ENCODE measurements at regions not wholly inside any gene's neighbourhood (a gene's known extent, or its start where the extent isn't known, plus 50 kb on each side); places are given as distances from the start of the nearest gene placed in this dataset.

GRCh38 chr2:234676109-234676782, 179.4 kb upstream of the ARL4C start:
- intact Hi-C loops (cut with DNase I) = no loop called here
- DNase-seq (no peak), ATAC-seq (ENCODE audit: poor library complexity) (no peak)

- intact Hi-C loops (cut with DNase I) = no loop called here
- ATAC-seq (ENCODE audit: poor library complexity) (no peak), DNase-seq (no peak)
These were observed 177.9 kb upstream of the ARL4C start for GRCh38 chr2:234674781-234675201.

GRCh38 chr2:234673961-234674759, 177.3 kb upstream of the ARL4C start:
- intact Hi-C loops (cut with DNase I) = no loop called here
- ATAC-seq (ENCODE audit: poor library complexity) = no peak
- no peak for DNase-seq

GRCh38 chr2:234673501-234673900, 176.6 kb upstream of the ARL4C start:
- intact Hi-C loops (cut with DNase I) = no loop called here
- ATAC-seq (ENCODE audit: poor library complexity) = no peak

GRCh38 chr2:234672498-234673150, 175.7 kb upstream of the ARL4C start:
- intact Hi-C loops (cut with DNase I) = no loop called here
- ATAC-seq (ENCODE audit: poor library complexity) = no peak

More at GRCh38 chr2:234673501-234673900, 176.6 kb upstream of the ARL4C start:
- DNase-seq = no peak

GRCh38 chr2:234671716-234672115, 174.8 kb upstream of the ARL4C start:
- ATAC-seq (ENCODE audit: poor library complexity) (no peak), DNase-seq (no peak)
- intact Hi-C loops (cut with DNase I) = no loop called here

More at GRCh38 chr2:234672498-234673150, 175.7 kb upstream of the ARL4C start:
- DNase-seq = no peak

GRCh38 chr2:234671231-234671630, 174.3 kb upstream of the ARL4C start:
- intact Hi-C loops (cut with DNase I) = no loop called here
- ATAC-seq (ENCODE audit: poor library complexity) (no peak), DNase-seq (no peak)

GRCh38 chr2:234670806-234671205, 173.9 kb upstream of the ARL4C start:
- intact Hi-C loops (cut with DNase I) = no loop called here
- no peak for DNase-seq
- ATAC-seq (ENCODE audit: poor library complexity) = no peak

- intact Hi-C loops (cut with DNase I) = no loop called here
- ATAC-seq (ENCODE audit: poor library complexity) (no peak), DNase-seq (no peak)
These were observed 173.2 kb upstream of the ARL4C start for GRCh38 chr2:234670052-234670451.

GRCh38 chr2:234669621-234670020, 172.7 kb upstream of the ARL4C start:
- intact Hi-C loops (cut with DNase I) = no loop called here
- DNase-seq = no peak
- no peak for ATAC-seq (ENCODE audit: poor library complexity)

- ATAC-seq (ENCODE audit: poor library complexity) (no peak), DNase-seq (no peak)
- intact Hi-C loops (cut with DNase I) = no loop called here
These were observed 172.1 kb upstream of the ARL4C start for GRCh38 chr2:234669001-234669400.

- DNase-seq = no peak
- ATAC-seq (ENCODE audit: poor library complexity) = no peak
- intact Hi-C loops (cut with DNase I) = no loop called here
These were observed 170.0 kb upstream of the ARL4C start for GRCh38 chr2:234666911-234667310.

GRCh38 chr2:234665304-234665703, 168.4 kb upstream of the ARL4C start:
- DNase-seq (no peak), ATAC-seq (ENCODE audit: poor library complexity) (no peak)
- intact Hi-C loops (cut with DNase I) = no loop called here

GRCh38 chr2:234661849-234662248, 165.0 kb upstream of the ARL4C start:
- DNase-seq = no peak
- intact Hi-C loops (cut with DNase I) = no loop called here
- ATAC-seq (ENCODE audit: poor library complexity) = no peak

- intact Hi-C loops (cut with DNase I) = no loop called here
- ATAC-seq (ENCODE audit: poor library complexity) = no peak
- no peak for DNase-seq
These were observed 164.3 kb upstream of the ARL4C start for GRCh38 chr2:234661175-234661574.

- intact Hi-C loops (cut with DNase I) = no loop called here
- ATAC-seq (ENCODE audit: poor library complexity) (no peak), DNase-seq (no peak)
These were observed 158.8 kb upstream of the ARL4C start for GRCh38 chr2:234655706-234656105.

- intact Hi-C loops (cut with DNase I) = no loop called here
- DNase-seq (no peak), ATAC-seq (ENCODE audit: poor library complexity) (no peak)
These were observed 154.0 kb upstream of the ARL4C start for GRCh38 chr2:234650911-234651310.

GRCh38 chr2:234649951-234650350, 153.1 kb upstream of the ARL4C start:
- intact Hi-C loops (cut with DNase I) = no loop called here
- no peak for ATAC-seq (ENCODE audit: poor library complexity)
- DNase-seq = no peak

GRCh38 chr2:234643407-234643806, 146.5 kb upstream of the ARL4C start:
- intact Hi-C loops (cut with DNase I) = no loop called here
- ATAC-seq (ENCODE audit: poor library complexity) = no peak
- DNase-seq = no peak

GRCh38 chr2:234641086-234641485, 144.2 kb upstream of the ARL4C start:
- intact Hi-C loops (cut with DNase I) = no loop called here
- ATAC-seq (ENCODE audit: poor library complexity) = no peak
- no peak for DNase-seq
